ENCODE measurements at regions not wholly inside any gene's neighbourhood (a gene's known extent, or its start where the extent isn't known, plus 50 kb on each side); places are given as distances from the start of the nearest gene placed in this dataset.

GRCh38 chr13:71217827-71218226 is 649.2 kb downstream of the DACH1 start:
- TF ChIP-seq EZH2 (IDR thresholded peaks at IDR 0.05; ENCODE audit: borderline replicate concordance) (no peak), EZH2phosphoT487 (IDR thresholded peaks at IDR 0.05; ENCODE audit: low read depth, severe bottlenecking, unreplicated experiment) (no peak)
- TF ChIP-seq, protein P1, sequence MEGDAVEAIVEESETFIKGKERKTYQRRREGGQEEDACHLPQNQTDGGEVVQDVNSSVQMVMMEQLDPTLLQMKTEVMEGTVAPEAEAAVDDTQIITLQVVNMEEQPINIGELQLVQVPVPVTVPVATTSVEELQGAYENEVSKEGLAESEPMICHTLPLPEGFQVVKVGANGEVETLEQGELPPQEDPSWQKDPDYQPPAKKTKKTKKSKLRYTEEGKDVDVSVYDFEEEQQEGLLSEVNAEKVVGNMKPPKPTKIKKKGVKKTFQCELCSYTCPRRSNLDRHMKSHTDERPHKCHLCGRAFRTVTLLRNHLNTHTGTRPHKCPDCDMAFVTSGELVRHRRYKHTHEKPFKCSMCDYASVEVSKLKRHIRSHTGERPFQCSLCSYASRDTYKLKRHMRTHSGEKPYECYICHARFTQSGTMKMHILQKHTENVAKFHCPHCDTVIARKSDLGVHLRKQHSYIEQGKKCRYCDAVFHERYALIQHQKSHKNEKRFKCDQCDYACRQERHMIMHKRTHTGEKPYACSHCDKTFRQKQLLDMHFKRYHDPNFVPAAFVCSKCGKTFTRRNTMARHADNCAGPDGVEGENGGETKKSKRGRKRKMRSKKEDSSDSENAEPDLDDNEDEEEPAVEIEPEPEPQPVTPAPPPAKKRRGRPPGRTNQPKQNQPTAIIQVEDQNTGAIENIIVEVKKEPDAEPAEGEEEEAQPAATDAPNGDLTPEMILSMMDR (IDR thresholded peaks at IDR 0.05; ENCODE audit: poor library complexity): no peak
- 97% methylated on average over 3 of the region's 3 CpGs for WGBS (ENCODE audit: low lambda C conversion rate, missing lambda C conversion rate)

GRCh38 chr13:71214821-71215220 is 652.2 kb downstream of the DACH1 start:
- TF ChIP-seq EZH2phosphoT487 (IDR thresholded peaks at IDR 0.05; ENCODE audit: low read depth, severe bottlenecking, unreplicated experiment) (no peak), EZH2 (IDR thresholded peaks at IDR 0.05; ENCODE audit: borderline replicate concordance) (no peak)
- TF ChIP-seq, protein P1 (IDR thresholded peaks at IDR 0.05; ENCODE audit: poor library complexity): no peak
- H3K36me3 ChIP-seq (replicated peaks; ENCODE audit: insufficient read depth, low read depth): no peaks in the 10 kb centered on the region

More at GRCh38 chr13:71217827-71218226, 649.2 kb downstream of the DACH1 start:
- no peaks in the 10 kb centered on the region for H3K4me1 ChIP-seq (ENCODE audit: insufficient read depth)
- H3K79me2 ChIP-seq: no peaks in the 10 kb centered on the region
- no peaks in the 10 kb centered on the region for H3K9me3 ChIP-seq (ENCODE audit: low read depth)
- no peak overlapping the region for H3K4me2 ChIP-seq
- H2AFZ ChIP-seq: no peak overlapping the region
- H3K9me2 ChIP-seq (replicated peaks; ENCODE audit: insufficient read depth): no peaks in the 10 kb centered on the region
- H3K36me3 ChIP-seq (replicated peaks; ENCODE audit: insufficient read depth, low read depth): no peaks in the 10 kb centered on the region
- H3K4me3 ChIP-seq: no peak overlapping the region
- no peak for DNase-seq (ENCODE audit: low spot score)
- H3K27me3 ChIP-seq: no peaks in the 10 kb centered on the region
- no peaks in the 10 kb centered on the region for H4K20me1 ChIP-seq (ENCODE audit: insufficient read depth, poor library complexity, severe bottlenecking)
- no peak overlapping the region for H3K27ac ChIP-seq

GRCh38 chr13:71214357-71214756 is 652.6 kb downstream of the DACH1 start:
- 85% methylated on average over 3 of the region's 3 CpGs for WGBS (ENCODE audit: low lambda C conversion rate, missing lambda C conversion rate)
- Histone ChIP-seq H4K20me1 (ENCODE audit: insufficient read depth, poor library complexity, severe bottlenecking) (no peaks in the 10 kb centered on the region), H3K27me3 (no peaks in the 10 kb centered on the region), H3K4me1 (ENCODE audit: insufficient read depth) (no peaks in the 10 kb centered on the region), H3K4me3 (no peak overlapping the region), H2AFZ (no peak overlapping the region), H3K4me2 (no peak overlapping the region), H3K79me2 (no peaks in the 10 kb centered on the region), H3K36me3 (replicated peaks; ENCODE audit: insufficient read depth, low read depth) (no peaks in the 10 kb centered on the region), H3K9me2 (replicated peaks; ENCODE audit: insufficient read depth) (no peaks in the 10 kb centered on the region), H3K9me3 (ENCODE audit: low read depth) (no peaks in the 10 kb centered on the region), H3K27ac (no peak overlapping the region)
- no peak for DNase-seq (ENCODE audit: low spot score)
- TF ChIP-seq EZH2 (IDR thresholded peaks at IDR 0.05; ENCODE audit: borderline replicate concordance): no peak
- TF ChIP-seq EZH2phosphoT487 (IDR thresholded peaks at IDR 0.05; ENCODE audit: low read depth, severe bottlenecking, unreplicated experiment): no peak
- TF ChIP-seq, protein P1 (IDR thresholded peaks at IDR 0.05; ENCODE audit: poor library complexity): no peak

More at GRCh38 chr13:71214821-71215220, 652.2 kb downstream of the DACH1 start:
- no peak overlapping the region for H2AFZ ChIP-seq
- H3K79me2 ChIP-seq: no peaks in the 10 kb centered on the region
- H3K4me1 ChIP-seq (ENCODE audit: insufficient read depth): no peaks in the 10 kb centered on the region
- no peak overlapping the region for H3K4me3 ChIP-seq
- H3K4me2 ChIP-seq: no peak overlapping the region
- DNase-seq (ENCODE audit: low spot score): no peak
- H3K9me3 ChIP-seq (ENCODE audit: low read depth): no peaks in the 10 kb centered on the region
- no peak overlapping the region for H3K27ac ChIP-seq
- H4K20me1 ChIP-seq (ENCODE audit: insufficient read depth, poor library complexity, severe bottlenecking): no peaks in the 10 kb centered on the region
- no peaks in the 10 kb centered on the region for H3K27me3 ChIP-seq
- WGBS (ENCODE audit: low lambda C conversion rate, missing lambda C conversion rate): 89% methylated on average over 4 of the region's 4 CpGs
- no peaks in the 10 kb centered on the region for H3K9me2 ChIP-seq (replicated peaks; ENCODE audit: insufficient read depth)

Measured in hepatocyte (in vitro differentiated cells).